HG03139 (cell line): ENCODE measurements at regions not wholly inside any gene's neighbourhood (a gene's known extent, or its start where the extent isn't known, plus 50 kb on each side); places are given as distances from the start of the nearest gene placed in this dataset.

Experiments used
- ATAC-seq: cut with Tn5 transposase; IDR thresholded peaks from one replicate; pipeline ENCODE4 v1.9.1; 2021; ENCODE audit not compliant: unreplicated experiment

DNA sequence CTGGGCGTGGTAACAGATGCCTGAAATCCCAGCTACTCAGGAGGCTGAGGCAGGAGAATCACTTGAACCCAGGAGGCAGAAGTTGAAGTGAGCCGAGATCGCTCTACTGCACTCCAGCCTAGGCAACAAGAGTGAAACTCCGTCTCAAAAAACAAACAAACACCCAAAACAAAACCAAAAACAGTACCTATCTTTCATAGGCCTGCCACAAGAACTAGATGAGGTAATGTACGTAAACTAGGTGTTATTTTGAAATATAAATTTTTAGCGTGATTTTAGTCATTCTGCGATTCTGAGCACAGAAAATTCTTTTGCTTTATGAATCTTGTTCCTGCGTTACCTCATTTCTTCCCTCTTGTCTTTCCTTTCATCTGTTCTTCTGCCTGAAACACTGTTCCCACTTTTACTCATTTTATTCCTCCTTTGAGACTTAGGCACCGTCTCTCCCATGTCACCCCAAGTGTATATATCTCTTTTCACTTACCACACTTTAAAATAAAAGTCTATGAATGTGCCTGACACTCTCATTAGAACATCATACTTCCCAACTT lies 238.2 kb upstream of the HTR2A start:
- no peak for ATAC-seq

DNA sequence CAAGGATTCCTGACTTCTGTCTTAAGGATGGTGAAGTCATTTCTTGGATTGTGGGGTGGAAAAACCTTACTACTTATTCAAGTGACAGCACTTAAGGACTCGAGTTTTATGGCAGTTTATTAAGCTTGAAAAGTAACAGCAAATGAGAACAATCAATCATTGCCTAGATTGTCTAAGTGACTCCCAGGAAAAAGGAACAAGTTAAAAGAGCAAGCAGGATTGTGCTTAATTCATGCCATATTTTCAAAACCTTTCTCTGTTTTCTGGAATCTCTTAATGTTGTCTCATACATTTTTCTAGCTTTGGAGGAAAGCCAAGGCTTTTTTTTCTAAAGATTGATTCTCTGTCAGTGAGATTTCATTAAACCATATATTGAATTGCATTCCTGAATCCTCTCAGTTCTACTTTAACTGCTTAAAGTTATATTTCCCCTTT lies 236.2 kb upstream of the HTR2A start:
- ATAC-seq, result no peak

DNA sequence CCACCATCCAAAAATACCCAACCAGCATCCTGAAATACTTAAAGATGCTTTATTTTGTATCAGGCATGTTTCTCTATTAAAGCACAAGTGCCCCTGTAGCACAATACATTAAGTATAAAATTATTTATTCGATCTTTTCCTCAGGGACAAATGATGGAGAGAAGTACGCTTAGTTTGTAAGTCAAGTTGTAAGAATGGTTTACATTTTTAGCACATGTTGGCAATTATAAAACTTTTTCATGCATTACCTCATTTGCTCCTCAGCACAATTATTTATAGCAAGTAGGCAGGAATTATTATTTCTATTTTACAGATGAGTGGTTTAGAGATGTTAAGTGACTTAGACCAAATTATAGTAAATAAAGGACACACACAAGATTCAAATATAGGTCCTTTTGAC lies 232.6 kb upstream of the HTR2A start:
- no peak for ATAC-seq

DNA sequence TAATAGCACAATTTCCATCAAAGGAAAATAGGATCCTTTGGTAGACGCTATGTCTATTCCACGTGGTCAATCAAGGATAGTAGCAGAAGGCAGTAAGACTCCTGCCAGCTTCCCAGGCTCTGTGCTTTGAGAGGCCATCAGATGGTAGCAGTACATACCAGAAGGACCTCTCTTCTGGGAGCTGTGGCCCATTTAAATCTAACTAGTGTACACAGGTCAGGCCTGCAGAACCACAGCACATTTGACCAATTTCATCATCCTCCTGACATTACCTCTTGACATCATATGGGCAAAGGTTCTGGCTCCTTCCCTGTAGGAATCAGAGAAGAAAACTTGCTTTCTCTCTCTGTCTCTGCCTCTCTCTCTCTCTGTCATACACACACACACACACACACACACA lies 229.6 kb upstream of the HTR2A start:
- ATAC-seq, result no peak

DNA sequence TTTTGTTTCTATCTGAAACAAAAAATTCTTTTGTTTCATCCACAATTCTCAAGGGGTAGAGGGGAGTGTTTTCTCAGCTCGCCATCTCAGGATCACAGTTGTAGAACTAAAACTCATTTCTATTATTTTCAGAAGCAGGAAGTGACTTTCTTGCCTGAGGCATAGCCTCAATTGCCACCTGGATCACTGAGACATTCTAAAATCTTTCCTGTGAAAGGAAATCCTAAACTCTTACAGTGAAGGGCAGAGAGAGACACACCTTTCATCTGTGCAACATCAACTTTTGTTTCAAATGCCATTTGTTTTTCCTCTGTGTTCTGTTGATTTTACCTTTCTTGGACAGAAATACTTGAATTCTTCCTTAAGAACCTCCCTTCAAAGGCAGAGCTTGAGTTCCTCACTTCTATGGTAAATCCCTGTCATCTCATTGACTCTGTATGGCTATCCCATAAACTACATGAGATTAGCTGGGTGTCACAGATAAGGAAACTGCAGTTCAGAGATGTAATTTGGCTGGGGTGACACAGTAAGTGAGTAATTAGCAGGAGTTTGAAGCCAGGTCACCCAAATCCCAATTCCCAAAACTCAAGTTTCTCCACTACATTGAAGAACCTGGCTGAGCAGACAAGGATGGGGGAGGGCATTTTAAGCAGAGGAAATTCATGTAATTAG lies 224.4 kb upstream of the HTR2A start:
- ATAC-seq, result no peak

DNA sequence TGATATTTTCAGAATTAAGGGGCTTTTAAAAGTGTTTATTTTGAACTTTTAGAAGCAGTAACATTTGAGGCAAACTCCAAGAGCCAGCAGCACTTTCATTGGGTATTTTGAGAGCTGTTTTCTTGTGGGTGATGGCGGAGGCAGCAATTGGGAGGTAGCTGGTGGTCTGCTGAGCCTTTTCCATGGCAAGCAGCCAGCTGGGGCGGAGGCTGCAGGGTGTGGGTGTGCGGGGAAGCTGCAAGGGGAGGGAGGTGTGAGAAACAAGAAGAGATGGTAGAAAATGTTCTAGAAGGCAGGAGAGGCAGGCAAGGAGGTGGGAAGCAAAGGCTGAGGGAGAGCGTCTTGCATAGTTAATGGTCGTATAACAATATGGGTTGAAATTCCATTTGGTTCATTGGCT lies 223.4 kb upstream of the HTR2A start:
- no peak for ATAC-seq

DNA sequence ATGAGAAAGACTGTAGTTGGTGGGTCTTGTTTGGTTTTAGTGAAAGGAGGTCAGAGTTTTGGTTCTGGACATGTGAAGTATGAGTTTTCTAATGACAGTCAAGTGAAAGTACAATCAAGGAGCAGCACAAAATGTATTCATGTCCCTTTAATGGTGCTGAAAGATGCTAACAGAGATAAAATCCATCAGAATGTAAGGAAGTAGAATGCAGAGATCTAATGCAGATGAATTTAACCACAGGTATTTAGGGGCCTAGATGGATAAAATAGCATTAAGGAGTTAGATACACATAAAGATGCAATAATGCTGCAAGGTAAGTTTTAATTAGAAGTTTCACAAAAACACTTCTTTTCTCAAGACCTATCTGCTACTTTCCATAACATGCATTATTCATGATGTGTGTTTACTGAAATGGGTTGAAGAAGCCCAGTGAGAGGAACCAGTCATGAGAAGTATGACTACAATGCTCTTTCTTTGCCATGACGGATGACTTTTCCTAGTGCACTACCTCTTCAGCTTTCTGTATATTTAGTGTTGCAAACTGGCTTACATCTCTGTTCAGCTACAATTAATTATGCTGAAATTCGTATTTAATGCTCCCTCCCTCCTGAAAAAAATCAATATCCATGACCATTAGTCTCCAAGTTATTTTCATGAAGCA lies 222.9 kb upstream of the HTR2A start:
- no peak for ATAC-seq

DNA sequence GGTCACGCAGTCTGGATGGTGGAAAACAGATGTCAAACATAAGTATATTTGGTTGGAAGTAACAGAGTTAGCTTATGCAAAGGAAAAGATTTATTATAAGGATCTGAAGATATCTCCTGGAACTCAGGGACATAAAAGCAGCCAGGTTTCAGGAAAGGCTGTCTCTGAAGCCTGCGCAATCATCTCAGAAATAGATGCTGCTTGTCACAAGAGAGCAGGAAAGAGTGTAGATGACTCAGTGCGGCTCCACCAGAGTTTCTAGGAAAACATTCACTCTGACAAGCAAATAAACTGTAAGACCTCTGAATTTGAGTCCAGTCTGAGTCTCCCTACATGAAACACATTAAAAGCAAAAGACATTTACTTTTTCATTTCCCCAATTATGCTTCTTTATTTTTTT lies 220.4 kb upstream of the HTR2A start:
- ATAC-seq, result no peak

DNA sequence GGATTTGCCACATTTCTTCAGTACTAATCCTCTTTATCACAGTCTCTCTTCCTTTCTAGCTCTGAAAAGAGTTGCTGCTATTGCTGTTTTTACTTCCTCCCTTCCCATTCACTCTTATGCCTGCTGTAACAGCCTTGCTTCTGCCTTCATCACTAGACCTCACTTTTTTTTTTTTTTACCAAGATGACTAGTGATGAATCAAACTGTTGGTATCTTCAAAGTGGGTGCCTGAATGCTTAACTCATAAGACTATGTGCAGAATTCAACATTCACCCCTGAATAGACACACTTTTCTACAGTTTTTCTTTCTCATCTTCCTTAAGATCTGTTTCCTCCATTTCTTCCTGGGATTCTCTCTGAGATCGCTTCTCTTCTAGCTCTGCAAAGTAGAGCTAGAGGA lies 217.2 kb upstream of the HTR2A start:
- ATAC-seq, result no peak

DNA sequence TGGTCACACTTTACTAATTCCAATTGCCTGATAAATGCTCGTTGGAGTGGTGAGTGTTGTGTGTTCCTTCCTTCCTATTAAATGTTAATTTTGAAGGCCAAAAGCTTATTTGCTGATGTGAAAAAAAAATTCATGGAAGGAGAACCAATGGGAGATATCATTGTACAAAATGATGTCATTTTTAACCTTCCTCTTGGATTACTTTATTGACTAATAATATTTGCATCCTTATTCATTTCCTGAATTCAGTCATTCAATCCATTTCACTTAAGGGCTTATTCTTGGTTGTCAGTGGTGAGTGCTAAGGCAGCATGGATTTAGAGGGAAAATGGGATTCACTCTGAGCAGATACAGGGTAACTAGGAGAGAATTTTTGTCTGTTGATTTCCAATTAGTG lies 216.0 kb upstream of the HTR2A start:
- no peak for ATAC-seq

DNA sequence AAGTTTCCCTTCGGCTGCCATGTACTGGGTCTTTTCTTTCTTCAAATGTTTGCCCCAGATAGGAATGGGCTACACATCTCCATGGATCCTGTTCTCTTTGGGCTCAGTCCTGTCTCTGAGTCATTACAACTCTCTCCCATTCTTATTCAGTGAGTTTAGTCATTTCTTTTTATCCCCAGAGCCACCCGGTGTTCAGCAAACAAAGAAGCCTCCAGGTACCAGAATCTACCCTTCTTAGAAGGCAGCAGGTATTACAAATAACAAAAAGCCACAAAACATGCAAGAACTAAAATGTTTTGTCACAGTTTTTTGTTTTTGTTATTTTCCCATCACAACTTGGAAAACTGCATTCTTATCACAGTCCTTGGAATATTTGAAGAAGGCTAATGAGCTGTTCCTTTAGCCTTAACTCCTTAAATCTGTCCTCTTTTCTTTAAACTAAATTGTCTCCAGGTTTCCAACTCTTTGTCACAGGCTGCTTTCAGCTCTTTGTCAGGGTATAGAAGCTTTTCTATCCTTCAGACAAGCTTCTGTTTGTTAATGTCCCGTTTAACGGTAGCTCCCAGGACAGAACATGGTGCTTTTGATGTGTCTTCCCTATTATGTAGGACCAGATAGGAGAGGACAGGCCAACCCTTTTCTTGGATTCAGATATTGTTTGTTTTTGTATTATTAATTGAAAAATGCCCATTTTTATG lies 215.5 kb upstream of the HTR2A start:
- ATAC-seq, result no peak

DNA sequence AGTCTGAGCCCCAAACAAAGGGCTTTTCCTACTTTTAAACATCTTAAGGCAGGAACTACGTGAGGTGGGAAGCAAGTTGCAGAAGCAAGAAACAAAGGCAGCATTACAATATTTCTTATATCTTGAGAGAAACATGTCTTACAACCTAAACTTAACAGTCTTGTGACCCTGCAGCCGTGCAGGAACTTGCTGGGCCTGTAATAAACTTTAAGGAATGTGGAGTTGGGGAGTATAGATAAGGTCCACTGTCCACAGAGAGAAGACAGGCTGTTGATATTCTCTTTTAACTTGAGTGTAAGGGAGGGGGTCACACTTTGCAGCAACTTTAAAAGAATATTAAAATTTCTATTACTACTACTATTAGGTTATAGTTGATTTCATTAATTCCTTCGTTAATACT lies 214.6 kb upstream of the HTR2A start:
- ATAC-seq, result no peak

DNA sequence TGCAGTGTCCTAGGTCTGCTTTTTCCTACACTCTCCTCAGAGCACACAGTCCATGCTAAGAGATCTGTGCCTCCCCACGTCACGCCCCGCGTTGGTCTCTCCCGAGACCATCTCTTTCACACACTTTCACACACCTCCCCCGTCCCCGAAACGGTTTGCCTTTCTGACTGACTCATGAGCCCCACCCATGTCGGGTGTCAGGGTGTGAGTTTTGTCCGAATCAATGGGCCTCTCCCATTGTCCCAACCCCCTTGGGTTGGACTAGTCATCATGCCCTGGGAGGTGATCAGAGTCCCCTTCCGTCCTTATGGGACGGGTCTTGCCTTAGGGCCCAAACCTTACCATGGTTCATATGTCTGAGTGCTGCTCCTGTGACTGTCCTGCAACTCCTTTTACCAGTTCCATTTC lies 214.0 kb upstream of the HTR2A start:
- no peak for ATAC-seq

DNA sequence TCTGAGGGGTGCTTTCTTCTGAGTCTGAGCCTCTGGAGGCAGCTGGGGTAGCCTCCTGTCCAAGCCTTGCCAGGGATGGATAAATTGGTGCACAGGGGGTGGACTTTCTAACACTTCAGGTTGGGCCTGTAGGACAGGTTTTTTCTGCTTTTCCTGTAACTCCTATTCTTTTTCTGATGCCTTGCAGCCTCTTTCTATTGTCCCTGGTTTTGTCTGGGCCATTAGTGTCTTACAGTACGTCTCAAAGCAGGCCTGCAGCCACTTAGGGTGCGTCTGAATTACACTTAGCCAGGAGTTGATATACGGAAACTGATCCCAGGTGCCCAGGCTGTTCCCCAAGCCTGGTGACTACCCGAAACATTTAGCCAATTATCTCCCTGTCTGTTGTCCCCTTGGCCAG lies 213.3 kb upstream of the HTR2A start:
- no peak for ATAC-seq

DNA sequence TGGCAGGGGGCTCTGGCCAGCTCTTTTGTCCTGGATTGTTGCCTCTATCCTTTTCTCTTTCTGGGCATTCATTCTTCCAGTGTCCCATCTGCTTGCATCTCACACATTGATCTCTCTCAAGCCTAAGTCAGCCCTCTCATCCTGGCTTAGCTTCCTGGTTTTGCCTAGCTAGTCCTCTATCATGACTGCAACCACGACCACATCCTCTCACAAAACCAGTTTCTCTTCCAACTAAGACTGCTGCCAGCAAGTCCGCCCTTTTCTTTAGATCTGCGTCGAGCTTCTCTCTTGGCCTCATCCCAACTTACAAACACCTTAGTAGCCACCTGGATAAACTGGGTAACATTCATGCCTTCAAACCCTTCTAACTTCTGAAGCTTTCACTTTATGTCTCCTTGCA lies 212.2 kb upstream of the HTR2A start:
- ATAC-seq, result peak; percentile 95

DNA sequence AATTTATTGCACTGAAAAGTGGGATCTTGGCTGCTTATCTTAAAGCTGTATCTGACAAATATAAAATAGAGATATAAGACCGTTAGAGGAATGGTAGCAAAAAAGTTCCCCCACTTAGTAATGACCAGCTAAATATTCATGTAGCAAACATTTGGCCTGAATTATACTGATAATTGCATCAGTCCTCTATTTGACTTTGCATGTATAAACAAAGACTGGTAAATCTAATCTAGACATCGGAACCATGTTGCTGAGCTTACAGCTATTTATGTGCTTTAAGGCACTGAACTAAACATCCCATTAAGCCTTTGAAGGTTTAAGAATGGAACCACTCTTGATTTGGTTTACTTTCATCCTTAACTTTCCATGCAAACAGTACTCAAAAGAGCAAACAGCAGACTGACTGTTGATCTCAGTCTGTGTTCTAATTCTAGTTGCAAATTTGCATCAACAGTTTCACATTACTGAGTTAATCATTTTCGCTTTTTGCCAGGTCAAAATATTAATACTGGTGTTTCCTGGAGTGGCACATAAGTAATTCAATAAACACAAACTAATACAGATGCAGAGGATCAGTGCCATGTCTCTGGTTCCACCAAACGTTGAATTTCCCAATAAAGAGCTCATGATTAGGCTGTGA lies 203.5 kb upstream of the HTR2A start:
- ATAC-seq, result peak; percentile 80

DNA sequence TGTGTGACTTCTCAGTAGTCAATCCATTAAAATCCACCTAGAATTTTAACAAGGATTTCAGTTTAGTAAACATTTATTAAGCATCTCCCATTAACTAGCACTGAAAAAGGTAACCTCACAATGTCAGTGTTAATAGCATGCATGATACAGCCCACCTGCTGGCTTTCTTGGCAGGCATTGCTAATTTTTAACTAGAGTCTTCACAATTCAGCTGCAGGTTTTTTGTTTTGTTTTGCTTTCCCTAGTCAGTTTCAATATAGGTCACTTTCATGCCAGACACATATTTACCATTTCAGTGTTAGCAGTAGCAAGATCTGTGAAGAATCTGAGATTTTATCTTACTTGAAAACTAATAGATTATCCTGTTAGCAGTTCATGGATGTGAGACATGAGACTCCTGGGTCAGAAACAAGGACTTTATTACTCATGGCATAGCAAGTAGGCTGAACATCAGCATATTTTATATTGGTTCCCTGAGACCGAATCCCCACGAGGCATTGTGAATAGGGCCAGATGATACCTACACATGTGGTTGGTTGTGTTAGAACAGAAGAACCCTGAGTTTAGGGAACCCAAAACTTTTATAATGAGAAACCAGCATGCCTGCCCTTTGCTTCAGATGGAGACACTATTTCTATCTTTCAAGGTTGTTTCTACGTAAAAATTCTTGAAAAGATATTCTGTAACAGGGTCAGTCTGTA lies 198.0 kb upstream of the HTR2A start:
- ATAC-seq, result peak; percentile 94

DNA sequence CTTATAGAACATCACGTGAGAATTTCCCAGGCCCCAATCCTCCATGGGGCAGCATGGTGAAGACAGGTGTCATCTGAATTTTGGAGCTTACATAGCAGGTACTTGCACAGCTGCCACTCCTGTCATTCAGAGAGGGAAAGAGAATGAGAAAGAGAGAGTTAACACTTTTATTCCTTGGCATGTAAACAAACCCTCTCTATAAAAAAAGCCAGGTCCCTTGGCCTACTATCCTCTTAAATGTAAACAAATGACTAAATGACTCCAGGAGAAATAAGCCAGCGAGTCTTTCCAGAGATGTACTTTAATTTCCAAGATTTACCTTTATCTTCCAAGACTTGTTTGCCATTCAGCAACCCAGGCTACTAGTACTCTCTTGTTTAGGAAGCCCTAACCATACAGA lies 195.3 kb upstream of the HTR2A start:
- ATAC-seq, result no peak

DNA sequence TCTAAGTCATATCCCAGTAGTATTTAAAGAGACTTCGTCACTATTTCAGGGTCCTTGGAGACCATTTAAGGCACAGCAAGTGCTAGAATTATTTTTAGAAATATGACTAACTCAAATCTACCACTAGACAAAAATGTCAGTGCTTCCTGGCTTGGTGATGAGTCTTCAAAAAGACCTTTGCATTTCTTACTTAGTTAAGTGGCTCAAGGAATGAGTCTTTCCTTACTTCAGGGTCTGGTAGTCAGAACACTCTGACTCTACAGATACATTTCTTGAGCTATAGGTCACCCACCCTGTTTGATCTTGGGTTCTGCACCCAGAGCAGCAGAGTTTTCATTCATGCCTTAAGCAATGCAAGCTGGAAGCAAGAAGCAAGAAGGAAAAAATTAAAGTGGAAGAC lies 191.0 kb upstream of the HTR2A start:
- no peak for ATAC-seq

DNA sequence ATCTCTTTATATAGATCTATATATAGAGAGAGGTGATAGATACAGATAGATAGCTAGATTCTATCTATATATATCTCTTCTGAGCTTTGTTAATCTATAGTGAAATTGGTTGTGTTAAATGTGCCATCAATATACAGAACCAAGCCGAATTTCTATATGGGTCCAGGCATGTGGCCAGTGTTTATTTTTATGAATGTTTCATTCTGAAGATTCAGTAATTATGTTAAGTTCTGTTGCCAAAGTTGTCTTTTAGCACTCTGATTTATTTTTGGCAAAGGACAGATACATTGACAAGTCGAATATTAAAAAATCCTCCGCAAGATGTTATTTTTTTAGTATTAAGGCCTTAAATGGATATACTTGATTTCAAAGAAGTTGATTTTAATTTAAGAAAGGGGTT lies 190.4 kb upstream of the HTR2A start:
- no peak for ATAC-seq

DNA sequence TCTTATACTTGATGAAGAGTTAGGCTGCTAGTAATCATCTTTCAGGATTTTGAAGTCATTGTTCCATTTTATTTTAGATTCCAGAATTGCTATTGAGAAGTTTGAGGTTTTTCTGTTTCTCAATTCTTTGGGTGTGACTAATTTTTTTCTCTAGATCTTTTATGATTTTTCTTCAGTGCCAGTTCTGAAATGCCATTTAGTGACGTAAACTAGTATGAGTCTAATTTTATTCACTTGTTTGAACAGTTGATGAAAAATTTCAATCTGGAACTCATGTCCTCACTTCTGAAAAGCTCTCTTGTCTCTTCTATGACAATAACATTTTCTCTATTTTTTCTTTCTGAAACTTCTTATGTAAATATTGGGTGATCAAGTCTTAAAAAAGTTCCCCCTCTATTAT lies 188.5 kb upstream of the HTR2A start:
- ATAC-seq, result no peak
